Activated CD4-positive, alpha-beta memory T cell treated with anti-CD3 and anti-CD28 coated beads for 36 hours (primary cell): ENCODE measurements at regions not wholly inside any gene's neighbourhood (a gene's known extent, or its start where the extent isn't known, plus 50 kb on each side); places are given as distances from the start of the nearest gene placed in this dataset.
"Not testable (repeated sequence)": the region's sequence is repeated elsewhere in the genome, so short reads cannot be mapped to it uniquely, and the experiment has no call there.

Experiments used
- CTCF ChIA-PET: fragments of 350-600 bp; sonication (Branson Sonifier 250); formaldehyde crosslinking; loops from one replicate; lab custom pipeline; 2021; ENCODE audit warnings: antibody characterized with exemption, inconsistent platforms; lab: Charles Lee
- POLR2A ChIA-PET: fragments of 350-600 bp; sonication (Branson Sonifier 250); formaldehyde crosslinking; loops from one replicate; lab custom pipeline; 2021; ENCODE audit warnings: antibody characterized with exemption; lab: Charles Lee
- DNase-seq: peaks from one replicate; pipeline ENCODE4 v3.0.0-alpha.2; 2020
- H3K27ac Mint-ChIP-seq: one replicate; pipeline ENCODE4 v1.8.0; 2021; ENCODE audit warnings: mixed read lengths
- H3K27me3 Mint-ChIP-seq: one replicate; pipeline ENCODE4 v1.8.0; 2021; ENCODE audit warnings: mixed read lengths
- H3K36me3 Mint-ChIP-seq: one replicate; pipeline ENCODE4 v1.8.0; 2021; ENCODE audit warnings: mixed read lengths
- H3K4me1 Mint-ChIP-seq: one replicate; pipeline ENCODE4 v1.8.0; 2021; ENCODE audit warnings: low read depth, mixed read lengths
- H3K4me3 Mint-ChIP-seq: one replicate; pipeline ENCODE4 v1.8.0; 2021; ENCODE audit warnings: mild to moderate bottlenecking, mixed read lengths
- H3K9me3 Mint-ChIP-seq: one replicate; pipeline ENCODE4 v1.8.0; 2021; ENCODE audit warnings: mixed read lengths
- intact Hi-C: fragments of 100-400 bp; cut with micrococcal nuclease; formaldehyde crosslinking; loops from one replicate; pipeline ENCODE4 v1.15.1; 2023

GRCh38 chr16:7843261-7843660 is 510.6 kb downstream of the RBFOX1 start:
- no peak for DNase-seq
- ChIA-PET CTCF (no interaction called here), POLR2A (no interaction called here)
- no peaks in the 10 kb centered on the region for H3K4me1 Mint-ChIP-seq
- H3K36me3 Mint-ChIP-seq, result no peaks in the 10 kb centered on the region
- intact Hi-C loops, result no loop called here
- peaks cover 27% of the 10 kb centered on the region for H3K9me3 Mint-ChIP-seq
- H3K4me3 Mint-ChIP-seq, result no peak overlapping the region
- no peaks in the 10 kb centered on the region for H3K27me3 Mint-ChIP-seq
- no peak overlapping the region for H3K27ac Mint-ChIP-seq

- ChIA-PET CTCF (no interaction called here), POLR2A (no interaction called here)
- H3K36me3 Mint-ChIP-seq, result no peaks in the 10 kb centered on the region
- peaks cover 25% of the 10 kb centered on the region for H3K9me3 Mint-ChIP-seq
- H3K27ac Mint-ChIP-seq, result no peak overlapping the region
- no peak overlapping the region for H3K4me3 Mint-ChIP-seq
- DNase-seq, result no peak
- no peaks in the 10 kb centered on the region for H3K4me1 Mint-ChIP-seq
- no peaks in the 10 kb centered on the region for H3K27me3 Mint-ChIP-seq
- intact Hi-C loops, result no loop called here
These were observed 506.9 kb downstream of the RBFOX1 start for GRCh38 chr16:7839568-7839967.

GRCh38 chr16:7834771-7835431 is 502.3 kb downstream of the RBFOX1 start:
- Mint-ChIP-seq H3K9me3 (peaks cover 6% of the 10 kb centered on the region), H3K4me3 (no peak overlapping the region), H3K4me1 (no peaks in the 10 kb centered on the region), H3K36me3 (no peaks in the 10 kb centered on the region), H3K27me3 (no peaks in the 10 kb centered on the region), H3K27ac (no peak overlapping the region)
- no peak for DNase-seq
- POLR2A ChIA-PET, result no interaction called here
- CTCF ChIA-PET, result no interaction called here
- intact Hi-C loops, result no loop called here

GRCh38 chr16:7820816-7821215 is 488.2 kb downstream of the RBFOX1 start:
- Mint-ChIP-seq H3K27me3 (no peaks in the 10 kb centered on the region), H3K36me3 (no peaks in the 10 kb centered on the region), H3K4me3 (no peak overlapping the region), H3K4me1 (no peaks in the 10 kb centered on the region), H3K27ac (no peak overlapping the region), H3K9me3 (peaks cover 9% of the 10 kb centered on the region)
- CTCF ChIA-PET, result no interaction called here
- DNase-seq, result no peak
- intact Hi-C loops, result no loop called here
- POLR2A ChIA-PET, result no interaction called here

- Mint-ChIP-seq H3K4me1 (no peaks in the 10 kb centered on the region), H3K36me3 (no peaks in the 10 kb centered on the region), H3K4me3 (no peak overlapping the region), H3K27ac (no peak overlapping the region), H3K9me3 (peaks cover 6% of the 10 kb centered on the region), H3K27me3 (no peaks in the 10 kb centered on the region)
- CTCF ChIA-PET, result interaction anchor here (0.6 kb wide), 1 partner anchor 102 kb away, joined by 3 read pairs; no protein-coding TSS in a partner anchor
- no peak for DNase-seq
- intact Hi-C loops, result no loop called here
- POLR2A ChIA-PET, result no interaction called here
These were observed 473.2 kb downstream of the RBFOX1 start for GRCh38 chr16:7805686-7806396.

GRCh38 chr16:7804635-7805195 is 472.1 kb downstream of the RBFOX1 start:
- no peaks in the 10 kb centered on the region for H3K27me3 Mint-ChIP-seq
- DNase-seq, result no peak
- H3K4me1 Mint-ChIP-seq, result no peaks in the 10 kb centered on the region
- H3K9me3 Mint-ChIP-seq, result peaks cover 7% of the 10 kb centered on the region
- H3K36me3 Mint-ChIP-seq, result no peaks in the 10 kb centered on the region
- intact Hi-C loops, result no loop called here
- H3K4me3 Mint-ChIP-seq, result no peak overlapping the region
- CTCF ChIA-PET, result no interaction called here
- POLR2A ChIA-PET, result no interaction called here
- H3K27ac Mint-ChIP-seq, result no peak overlapping the region

GRCh38 chr16:7792346-7792745 is 459.7 kb downstream of the RBFOX1 start:
- no peak overlapping the region for H3K27ac Mint-ChIP-seq
- no peaks in the 10 kb centered on the region for H3K27me3 Mint-ChIP-seq
- CTCF ChIA-PET, result no interaction called here
- POLR2A ChIA-PET, result no interaction called here
- no peak for DNase-seq
- intact Hi-C loops, result no loop called here
- H3K4me3 Mint-ChIP-seq, result no peak overlapping the region
- no peaks in the 10 kb centered on the region for H3K4me1 Mint-ChIP-seq
- peaks cover 14% of the 10 kb centered on the region for H3K9me3 Mint-ChIP-seq
- H3K36me3 Mint-ChIP-seq, result no peaks in the 10 kb centered on the region

- H3K9me3 Mint-ChIP-seq, result peaks cover 14% of the 10 kb centered on the region
- no peaks in the 10 kb centered on the region for H3K36me3 Mint-ChIP-seq
- no peak overlapping the region for H3K27ac Mint-ChIP-seq
- intact Hi-C loops, result no loop called here
- no peaks in the 10 kb centered on the region for H3K4me1 Mint-ChIP-seq
- no peak overlapping the region for H3K4me3 Mint-ChIP-seq
- ChIA-PET CTCF (no interaction called here), POLR2A (no interaction called here)
- H3K27me3 Mint-ChIP-seq, result no peaks in the 10 kb centered on the region
- DNase-seq, result no peak
These were observed 458.5 kb downstream of the RBFOX1 start for GRCh38 chr16:7791028-7791590.

GRCh38 chr16:7775072-7775488 is 442.4 kb downstream of the RBFOX1 start:
- Mint-ChIP-seq H3K36me3 (no peaks in the 10 kb centered on the region), H3K4me3 (no peak overlapping the region), H3K27ac (no peak overlapping the region), H3K27me3 (no peaks in the 10 kb centered on the region), H3K9me3 (peaks cover 35% of the 10 kb centered on the region), H3K4me1 (no peaks in the 10 kb centered on the region)
- ChIA-PET POLR2A (no interaction called here), CTCF (no interaction called here)
- intact Hi-C loops, result no loop called here
- DNase-seq, result no peak

- H3K4me3 Mint-ChIP-seq, result no peak overlapping the region
- DNase-seq, result no peak
- CTCF ChIA-PET, result no interaction called here
- H3K27ac Mint-ChIP-seq, result no peak overlapping the region
- H3K36me3 Mint-ChIP-seq, result no peaks in the 10 kb centered on the region
- no peaks in the 10 kb centered on the region for H3K27me3 Mint-ChIP-seq
- H3K9me3 Mint-ChIP-seq, result peaks cover 32% of the 10 kb centered on the region
- intact Hi-C loops, result no loop called here
- no peaks in the 10 kb centered on the region for H3K4me1 Mint-ChIP-seq
- POLR2A ChIA-PET, result no interaction called here
These were observed 440.1 kb downstream of the RBFOX1 start for GRCh38 chr16:7772722-7773121.

GRCh38 chr16:7769091-7769490 is 436.4 kb downstream of the RBFOX1 start:
- H3K27ac Mint-ChIP-seq, H3K36me3 Mint-ChIP-seq, H3K4me3 Mint-ChIP-seq, DNase-seq, CTCF ChIA-PET, H3K4me1 Mint-ChIP-seq, H3K27me3 Mint-ChIP-seq, POLR2A ChIA-PET, intact Hi-C loops: not testable (repeated sequence)
- H3K9me3 Mint-ChIP-seq, result peaks cover 29% of the 10 kb centered on the region

GRCh38 chr16:7765079-7765550 is 432.5 kb downstream of the RBFOX1 start:
- Mint-ChIP-seq H3K27ac (no peak overlapping the region), H3K9me3 (peaks cover 12% of the 10 kb centered on the region), H3K36me3 (no peaks in the 10 kb centered on the region), H3K4me1 (no peaks in the 10 kb centered on the region), H3K4me3 (no peak overlapping the region), H3K27me3 (no peaks in the 10 kb centered on the region)
- ChIA-PET CTCF (no interaction called here), POLR2A (no interaction called here)
- DNase-seq, result no peak
- intact Hi-C loops, result no loop called here
